ENCODE measurements at regions not wholly inside any gene's neighbourhood (a gene's known extent, or its start where the extent isn't known, plus 50 kb on each side); places are given as distances from the start of the nearest gene placed in this dataset.

GRCh38 chr7:156140896-156141295 lies 328.6 kb upstream of the SHH start:
- Histone ChIP-seq H3K27ac (replicated peaks) (no peak overlapping the region), H3K4me3 (replicated peaks; ENCODE audit: insufficient read depth, low read length) (no peak overlapping the region), H3K27me3 (ENCODE audit: insufficient read depth, poor library complexity, severe bottlenecking) (no peaks in the 10 kb centered on the region)
- DNase-seq (ENCODE audit: low read depth in 1 of 2, low spot score in 1 of 2), result no peak
- no peak for TF ChIP-seq SPI1 (IDR thresholded peaks at IDR 0.05; ENCODE audit: borderline replicate concordance, low read depth)
- TF ChIP-seq, protein P1, sequence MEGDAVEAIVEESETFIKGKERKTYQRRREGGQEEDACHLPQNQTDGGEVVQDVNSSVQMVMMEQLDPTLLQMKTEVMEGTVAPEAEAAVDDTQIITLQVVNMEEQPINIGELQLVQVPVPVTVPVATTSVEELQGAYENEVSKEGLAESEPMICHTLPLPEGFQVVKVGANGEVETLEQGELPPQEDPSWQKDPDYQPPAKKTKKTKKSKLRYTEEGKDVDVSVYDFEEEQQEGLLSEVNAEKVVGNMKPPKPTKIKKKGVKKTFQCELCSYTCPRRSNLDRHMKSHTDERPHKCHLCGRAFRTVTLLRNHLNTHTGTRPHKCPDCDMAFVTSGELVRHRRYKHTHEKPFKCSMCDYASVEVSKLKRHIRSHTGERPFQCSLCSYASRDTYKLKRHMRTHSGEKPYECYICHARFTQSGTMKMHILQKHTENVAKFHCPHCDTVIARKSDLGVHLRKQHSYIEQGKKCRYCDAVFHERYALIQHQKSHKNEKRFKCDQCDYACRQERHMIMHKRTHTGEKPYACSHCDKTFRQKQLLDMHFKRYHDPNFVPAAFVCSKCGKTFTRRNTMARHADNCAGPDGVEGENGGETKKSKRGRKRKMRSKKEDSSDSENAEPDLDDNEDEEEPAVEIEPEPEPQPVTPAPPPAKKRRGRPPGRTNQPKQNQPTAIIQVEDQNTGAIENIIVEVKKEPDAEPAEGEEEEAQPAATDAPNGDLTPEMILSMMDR (IDR thresholded peaks at IDR 0.05; ENCODE audit: insufficient read depth, low read length), result no peak
- no peak for TF ChIP-seq POLR2AphosphoS5 (IDR thresholded peaks at IDR 0.05; ENCODE audit: low read depth)
- no peak for TF ChIP-seq REST (IDR thresholded peaks at IDR 0.05; ENCODE audit: insufficient replicate concordance, low read depth)
- TF ChIP-seq GABPA (IDR thresholded peaks at IDR 0.05; ENCODE audit: low read depth), result no peak

- Histone ChIP-seq H3K27me3 (ENCODE audit: insufficient read depth, poor library complexity, severe bottlenecking) (no peaks in the 10 kb centered on the region), H3K4me3 (replicated peaks; ENCODE audit: insufficient read depth, low read length) (no peak overlapping the region), H3K27ac (replicated peaks) (no peak overlapping the region)
- TF ChIP-seq, protein P1 (IDR thresholded peaks at IDR 0.05; ENCODE audit: insufficient read depth, low read length), result no peak
- TF ChIP-seq SPI1 (IDR thresholded peaks at IDR 0.05; ENCODE audit: borderline replicate concordance, low read depth), result no peak
- no peak for TF ChIP-seq GABPA (IDR thresholded peaks at IDR 0.05; ENCODE audit: low read depth)
- DNase-seq (ENCODE audit: low read depth in 1 of 2, low spot score in 1 of 2), result no peak
Observed at GRCh38 chr7:156140447-156140846, 328.2 kb upstream of the SHH start.

DNA sequence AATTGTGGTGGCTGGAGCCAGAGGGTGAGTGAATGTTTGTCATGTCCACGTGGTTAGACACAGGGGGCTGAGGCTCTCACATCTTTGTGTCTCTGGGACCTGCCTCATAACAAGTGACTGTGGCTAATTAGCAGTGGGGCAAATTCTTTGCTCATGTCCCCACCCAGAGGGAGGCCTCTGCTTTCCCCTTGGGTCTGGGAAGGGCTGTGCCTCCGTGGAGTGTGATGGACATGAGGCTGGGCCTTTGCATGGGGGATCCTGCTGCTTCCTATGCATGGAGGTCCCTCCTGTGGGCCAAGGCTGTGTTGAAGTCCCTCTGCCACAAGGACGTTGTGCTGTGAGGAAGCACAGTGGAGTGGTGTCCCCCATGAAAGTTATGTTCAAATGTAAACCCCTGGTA lies 327.4 kb upstream of the SHH start:
- Histone ChIP-seq H3K27me3 (ENCODE audit: insufficient read depth, poor library complexity, severe bottlenecking) (no peaks in the 10 kb centered on the region), H3K4me3 (replicated peaks; ENCODE audit: insufficient read depth, low read length) (no peak overlapping the region), H3K27ac (replicated peaks) (no peak overlapping the region)
- TF ChIP-seq GABPA (IDR thresholded peaks at IDR 0.05; ENCODE audit: low read depth) (no peak), SPI1 (IDR thresholded peaks at IDR 0.05; ENCODE audit: borderline replicate concordance, low read depth) (no peak), POLR2AphosphoS5 (IDR thresholded peaks at IDR 0.05; ENCODE audit: low read depth) (no peak), REST (IDR thresholded peaks at IDR 0.05; ENCODE audit: insufficient replicate concordance, low read depth) (no peak)
- TF ChIP-seq, protein P1 (IDR thresholded peaks at IDR 0.05; ENCODE audit: insufficient read depth, low read length), result no peak
- DNase-seq (ENCODE audit: low read depth in 1 of 2, low spot score in 1 of 2), result no peak

DNA sequence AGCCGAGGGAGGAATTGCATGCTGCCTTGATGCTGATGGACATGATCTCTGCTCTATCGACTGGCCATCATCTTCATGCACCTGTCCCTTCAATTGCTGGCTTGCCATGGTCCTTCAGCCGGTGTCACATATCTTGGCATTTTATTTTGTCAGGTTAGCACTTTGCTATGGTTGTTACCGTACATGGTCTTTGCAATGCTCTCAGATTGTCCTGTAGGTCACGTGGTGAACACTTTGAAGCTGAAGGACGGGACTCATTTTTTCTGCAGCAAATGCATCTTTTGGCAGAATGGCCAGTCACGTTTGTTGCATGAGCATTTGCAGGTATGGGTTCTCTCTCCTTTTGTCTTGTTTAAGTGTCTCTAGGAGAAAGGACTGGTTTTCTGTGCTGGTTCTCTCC lies 326.8 kb upstream of the SHH start:
- Histone ChIP-seq H3K27me3 (ENCODE audit: insufficient read depth, poor library complexity, severe bottlenecking) (no peaks in the 10 kb centered on the region), H3K4me3 (replicated peaks; ENCODE audit: insufficient read depth, low read length) (no peak overlapping the region), H3K27ac (replicated peaks) (no peak overlapping the region)
- TF ChIP-seq REST (IDR thresholded peaks at IDR 0.05; ENCODE audit: insufficient replicate concordance, low read depth) (no peak), GABPA (IDR thresholded peaks at IDR 0.05; ENCODE audit: low read depth) (no peak), SPI1 (IDR thresholded peaks at IDR 0.05; ENCODE audit: borderline replicate concordance, low read depth) (no peak), POLR2AphosphoS5 (IDR thresholded peaks at IDR 0.05; ENCODE audit: low read depth) (no peak)
- TF ChIP-seq, protein P1 (IDR thresholded peaks at IDR 0.05; ENCODE audit: insufficient read depth, low read length), result no peak
- no peak for DNase-seq (ENCODE audit: low read depth in 1 of 2, low spot score in 1 of 2)
